CD4-positive, alpha-beta T cell treated with Interleukin-6 at 100 ng/mL for 8 hours (primary cell): ENCODE measurements at regions not wholly inside any gene's neighbourhood (a gene's known extent, or its start where the extent isn't known, plus 50 kb on each side); places are given as distances from the start of the nearest gene placed in this dataset.
"Not testable (repeated sequence)": the region's sequence is repeated elsewhere in the genome, so short reads cannot be mapped to it uniquely, and the experiment has no call there.

Experiments used
- DNase-seq: peaks from one replicate; pipeline ENCODE4 v3.0.0-alpha.2; 2020; ENCODE audit warnings: mixed read lengths, low spot score

DNA sequence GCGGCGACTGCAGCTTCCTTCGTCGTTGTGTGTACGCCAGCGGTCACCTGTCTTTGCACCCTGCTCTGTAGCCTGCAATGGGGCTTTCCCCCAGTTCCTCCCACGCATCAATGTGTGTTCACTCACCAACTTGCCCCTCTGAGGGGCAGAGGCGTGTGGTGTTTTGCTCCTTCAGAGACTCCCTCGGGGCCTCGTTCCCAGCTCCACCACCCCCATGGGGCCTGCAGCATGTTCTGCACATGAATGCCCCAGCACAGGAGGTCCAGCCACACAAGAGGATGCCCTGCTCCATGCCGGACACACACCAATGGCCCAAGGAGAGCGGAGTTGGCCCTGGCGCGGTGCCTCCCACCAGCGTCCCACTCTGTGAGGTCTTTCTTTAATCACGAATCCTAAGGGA lies 196.8 kb downstream of the BANP start:
- DNase-seq = not testable (repeated sequence)

DNA sequence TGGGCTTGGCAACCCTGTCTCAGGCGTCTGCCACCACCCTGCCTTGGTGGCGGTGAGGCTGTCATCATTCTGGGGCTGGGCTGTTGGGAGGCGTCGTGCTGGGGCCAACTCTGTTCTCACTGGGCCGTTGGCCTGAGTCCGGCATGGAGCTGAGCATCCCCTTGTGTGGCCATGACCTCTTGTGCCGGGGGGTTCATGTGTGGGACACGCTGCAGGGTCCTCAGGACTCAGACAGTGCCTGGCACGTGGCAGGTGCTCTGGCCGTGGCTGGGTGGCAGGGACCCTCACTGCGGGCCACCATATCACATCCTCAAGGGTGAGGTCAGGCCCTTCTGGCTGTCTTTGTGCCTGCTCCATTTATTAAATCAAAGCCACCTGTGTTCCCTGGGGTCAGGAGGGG lies 197.4 kb downstream of the BANP start:
- not testable (repeated sequence) for DNase-seq

DNA sequence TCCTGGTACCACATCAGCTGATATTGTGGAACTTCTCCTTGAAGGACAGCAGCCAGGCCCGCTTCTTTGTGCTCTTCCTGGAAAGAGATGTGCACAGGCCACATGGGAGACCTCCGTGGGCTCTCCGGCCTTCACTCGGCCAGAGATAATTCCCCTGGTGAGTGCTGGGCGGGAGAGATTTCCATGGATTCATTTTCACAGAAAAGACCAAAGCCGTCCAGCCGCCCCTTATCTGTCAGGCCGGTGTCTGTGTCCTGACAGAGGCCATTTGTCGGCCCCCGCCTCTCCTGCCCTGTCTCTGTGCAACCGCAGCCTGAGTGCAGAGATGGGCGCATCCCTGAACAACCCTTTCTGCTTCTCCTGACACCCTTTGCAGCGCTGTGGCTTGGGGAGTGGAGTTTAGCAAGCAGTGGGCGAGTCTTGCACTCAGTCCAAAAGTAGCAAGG lies 197.9 kb downstream of the BANP start:
- not testable (repeated sequence) for DNase-seq

DNA sequence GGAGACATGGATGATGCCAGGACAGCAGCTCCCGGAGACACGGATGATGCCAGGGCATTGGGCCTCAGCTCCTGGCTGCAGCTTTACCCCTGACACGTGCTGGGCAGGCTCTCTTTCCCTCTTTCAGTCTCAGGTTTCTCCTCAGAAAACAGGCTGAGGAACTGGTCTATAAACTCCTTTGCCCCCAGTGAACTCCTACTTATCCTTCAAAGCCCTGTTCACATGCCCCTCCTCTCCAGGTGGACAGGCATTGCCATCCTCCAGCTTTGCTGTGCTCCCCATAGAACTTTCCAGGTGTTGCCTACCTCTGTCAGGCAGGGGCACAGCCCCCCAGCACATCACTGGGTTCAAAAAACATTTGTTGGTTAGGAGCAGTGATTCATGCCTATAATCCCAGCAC lies 198.4 kb downstream of the BANP start:
- not testable (repeated sequence) for DNase-seq

DNA sequence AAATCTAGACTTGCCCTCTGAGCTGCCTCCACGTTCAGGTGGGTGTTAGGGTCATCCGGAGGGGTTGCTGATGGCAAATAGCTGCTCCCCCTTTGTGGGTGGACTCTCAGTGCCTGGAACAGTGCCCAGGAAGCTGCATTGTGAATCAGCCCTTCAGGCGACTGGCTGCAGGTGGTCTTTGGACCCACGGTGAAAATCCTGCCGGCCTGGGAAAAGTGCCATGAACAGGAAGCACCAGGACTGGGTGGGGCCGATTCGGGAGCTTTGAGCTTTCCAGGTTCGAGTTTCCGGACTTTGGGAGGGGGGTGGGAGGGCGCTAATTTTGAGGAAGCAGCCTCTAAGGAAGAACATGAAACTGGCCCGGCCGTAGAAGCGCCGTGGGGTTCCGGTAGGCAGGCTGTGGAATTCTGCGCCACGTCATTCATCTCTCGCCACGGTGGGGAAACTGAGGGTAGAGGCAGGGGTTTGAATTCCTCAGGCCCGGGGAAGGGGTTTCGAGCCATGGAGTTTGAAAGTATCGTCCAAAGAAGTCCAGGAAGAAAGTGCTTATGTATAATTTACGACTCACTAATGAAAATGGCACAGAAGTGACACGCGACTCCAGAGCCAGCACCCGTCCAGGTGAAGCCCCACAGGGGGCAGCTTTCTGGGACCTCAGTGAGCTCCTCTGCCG lies 199.4 kb downstream of the BANP start:
- DNase-seq = not testable (repeated sequence)

DNA sequence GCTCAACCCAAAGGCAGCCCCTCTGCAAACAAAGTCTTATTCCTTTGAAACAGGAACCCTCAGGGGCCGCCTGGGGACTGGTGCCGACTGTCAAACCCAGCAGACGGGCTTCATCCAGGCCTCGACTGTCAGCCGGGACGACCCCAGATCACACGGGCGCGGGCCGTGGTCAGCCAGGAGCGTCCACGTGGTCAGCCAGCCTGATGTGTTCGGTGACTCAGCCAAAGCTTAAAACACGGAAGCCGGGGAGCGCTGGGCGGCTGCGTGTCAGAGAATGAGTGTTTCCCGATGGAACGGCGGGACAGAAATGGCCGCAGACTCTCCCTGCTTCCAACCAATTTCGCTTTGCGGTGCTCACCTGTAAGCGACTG lies 199.9 kb downstream of the BANP start:
- DNase-seq = not testable (repeated sequence)

DNA sequence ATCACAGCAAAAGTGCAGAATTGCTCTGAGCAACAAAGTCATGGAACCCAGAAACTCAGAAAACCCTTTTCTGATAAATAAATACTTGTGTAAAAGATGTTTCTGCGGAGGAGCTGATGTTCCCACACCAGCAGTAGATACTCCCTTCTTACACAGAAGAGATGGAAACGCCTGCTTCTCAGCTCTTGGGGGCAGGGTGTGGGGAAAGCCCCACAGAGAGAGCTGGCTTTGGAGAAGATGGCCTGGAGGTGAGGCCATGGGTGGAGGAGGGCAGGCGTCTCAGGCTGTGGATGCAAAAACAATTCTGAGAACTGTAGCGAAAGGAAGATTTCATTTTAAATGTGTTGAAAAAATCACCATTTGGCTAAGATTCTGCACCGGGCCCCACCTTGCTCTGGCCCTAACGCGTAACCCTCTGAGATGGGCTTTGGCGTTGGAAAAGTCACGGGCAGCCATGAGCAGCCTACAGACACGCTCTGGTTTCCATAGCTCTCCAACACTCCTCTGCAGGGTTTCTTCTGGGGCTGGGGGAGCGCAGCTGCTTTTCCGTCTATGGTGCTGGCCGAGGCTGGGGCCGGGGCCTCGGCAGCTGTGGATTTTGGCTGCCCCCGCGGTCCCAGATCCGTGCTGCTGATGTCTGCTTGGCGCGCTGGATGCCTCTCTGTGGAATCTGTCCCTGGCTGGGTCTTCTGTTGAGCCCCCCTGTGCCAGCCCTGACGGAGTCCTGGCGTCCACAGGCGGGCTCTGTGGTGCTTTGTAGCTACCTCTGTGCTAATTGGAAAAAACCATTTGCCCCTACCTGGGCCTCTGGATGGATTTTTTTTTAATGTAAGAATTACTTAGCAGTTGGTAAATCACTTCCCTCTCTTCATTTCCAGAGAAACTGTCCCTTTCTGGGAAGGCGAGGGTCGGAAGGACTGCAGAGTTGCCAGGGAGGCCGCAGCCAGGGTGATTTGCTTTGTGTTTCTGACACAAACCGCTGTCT lies 200.9 kb downstream of the BANP start:
- DNase-seq = not testable (repeated sequence)

DNA sequence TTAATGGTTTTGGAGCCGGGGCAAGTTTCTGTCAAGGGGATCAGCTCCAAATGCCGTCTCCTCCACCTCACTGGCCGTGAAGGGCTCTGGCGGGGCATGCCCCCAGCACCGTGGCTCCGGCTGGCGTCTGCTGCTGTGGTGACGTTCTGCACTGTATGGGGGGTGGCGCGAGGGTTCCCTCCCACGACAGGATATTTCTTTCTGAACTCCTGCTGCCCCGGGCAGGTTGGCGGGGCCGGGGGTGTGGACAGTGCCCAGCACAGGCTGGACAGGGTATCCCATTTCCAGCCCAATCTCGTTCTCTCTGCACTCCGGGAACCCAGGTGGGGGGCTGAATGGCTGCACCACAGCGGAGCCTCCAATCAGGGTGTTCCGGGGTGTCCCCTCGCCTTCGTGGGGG lies 201.6 kb downstream of the BANP start:
- DNase-seq = not testable (repeated sequence)

DNA sequence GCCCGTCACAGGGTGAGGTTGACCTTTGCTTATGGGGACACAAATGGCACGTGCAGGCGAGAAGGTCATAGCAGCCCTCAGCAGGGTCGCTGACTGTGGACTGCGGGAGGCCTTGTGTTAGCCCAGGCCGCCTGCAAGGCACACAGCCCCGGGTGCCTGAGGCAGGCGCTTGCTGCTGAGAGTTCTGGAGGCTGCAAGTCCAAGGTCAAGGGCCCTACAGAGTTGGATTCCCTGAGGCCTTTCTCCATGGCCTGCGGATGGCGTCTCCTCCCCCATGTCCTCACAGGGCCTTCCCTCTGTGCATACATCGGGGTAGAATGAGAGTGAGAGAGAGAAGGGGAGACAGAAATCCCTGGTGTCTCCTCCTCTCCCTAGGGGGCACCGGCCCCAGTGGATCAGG lies 202.3 kb downstream of the BANP start:
- not testable (repeated sequence) for DNase-seq

DNA sequence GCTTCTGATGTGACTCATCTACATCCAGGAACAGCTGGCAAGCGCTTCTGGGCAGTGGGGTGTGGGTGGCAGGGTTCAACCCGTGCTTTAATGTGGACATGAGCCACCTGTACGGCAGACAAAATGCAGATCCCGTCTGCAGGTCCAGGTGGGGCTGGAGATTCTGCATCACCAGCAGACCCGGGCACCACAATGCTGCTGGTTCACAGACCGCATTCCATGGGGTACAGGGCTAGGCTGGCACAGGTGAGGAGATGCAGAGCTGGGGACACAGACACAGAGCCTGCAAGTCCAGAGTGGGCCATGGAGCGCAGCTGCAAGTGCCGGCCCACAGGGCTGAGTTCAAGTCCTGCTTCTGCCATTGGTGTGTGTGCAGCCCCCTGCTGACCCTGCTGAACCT lies 203.7 kb downstream of the BANP start:
- not testable (repeated sequence) for DNase-seq

DNA sequence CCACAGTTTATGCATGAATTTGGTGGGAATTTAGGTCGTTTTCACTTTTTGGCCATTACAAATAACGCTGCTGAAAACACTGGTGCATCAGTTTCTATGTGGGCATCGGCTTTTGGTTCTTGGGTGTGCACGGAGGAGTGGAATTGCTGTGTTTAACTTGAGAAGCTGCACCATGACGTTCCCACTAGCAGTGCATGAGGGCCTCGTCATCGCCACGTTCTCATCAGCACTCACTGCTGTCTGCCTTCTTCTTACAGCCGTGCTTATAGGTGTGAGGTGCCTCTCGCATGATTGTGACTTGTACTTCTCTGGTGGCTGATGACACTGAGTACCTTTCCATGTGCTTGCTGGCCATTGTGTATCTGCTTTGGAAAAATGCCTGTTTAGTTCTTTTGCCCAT lies 204.4 kb downstream of the BANP start:
- DNase-seq = not testable (repeated sequence)

DNA sequence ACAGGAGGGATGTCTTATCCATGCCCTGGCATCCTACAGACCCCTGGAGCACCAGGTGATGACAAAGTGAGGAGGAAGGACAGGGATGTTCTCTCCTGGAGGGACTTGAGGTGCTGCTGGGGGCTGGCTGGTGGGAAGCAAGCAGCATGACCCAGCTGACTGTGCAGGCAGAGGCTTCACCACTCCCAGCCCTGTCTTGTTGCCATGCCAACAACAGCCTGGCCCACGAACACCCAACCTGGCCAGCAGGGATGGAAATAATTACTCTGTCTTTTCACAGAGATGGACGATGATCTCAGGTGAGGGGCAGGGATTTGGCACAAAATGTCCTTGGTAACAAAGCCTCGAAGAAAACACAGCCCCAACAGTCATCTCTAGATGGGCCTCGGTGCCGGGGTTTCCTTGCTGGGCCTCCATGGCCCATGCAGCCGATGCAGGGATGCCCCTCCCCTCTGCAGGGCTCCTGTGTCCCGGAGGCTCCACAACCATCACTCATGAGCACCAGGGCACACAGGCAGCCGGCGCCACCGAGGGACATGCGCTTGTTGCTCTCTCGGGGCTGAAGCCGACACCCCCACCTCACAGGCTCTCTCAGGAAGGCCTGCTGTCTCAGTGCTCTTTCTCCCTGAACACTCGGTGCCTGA lies 205.5 kb downstream of the BANP start:
- DNase-seq = not testable (repeated sequence)

DNA sequence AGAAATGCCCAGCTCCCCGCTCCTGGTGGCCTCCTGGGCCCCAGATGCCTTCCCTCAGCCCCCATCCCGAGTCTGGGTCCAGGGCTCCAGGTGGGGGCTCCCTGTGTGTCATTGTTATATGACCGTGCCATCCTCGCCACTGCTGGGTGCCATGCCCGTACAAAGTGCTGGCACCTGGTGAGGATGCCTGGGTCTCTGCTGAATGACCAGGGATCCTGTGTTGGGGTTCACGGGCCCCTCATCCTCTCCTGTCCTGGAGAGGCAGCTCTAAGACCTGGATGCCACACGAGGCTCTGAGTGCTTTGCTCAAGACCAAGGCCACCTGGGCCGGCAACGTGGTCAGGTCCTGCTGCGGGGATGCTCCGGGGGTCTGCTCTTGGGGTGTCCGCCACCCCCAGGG lies 206.5 kb downstream of the BANP start:
- not testable (repeated sequence) for DNase-seq

DNA sequence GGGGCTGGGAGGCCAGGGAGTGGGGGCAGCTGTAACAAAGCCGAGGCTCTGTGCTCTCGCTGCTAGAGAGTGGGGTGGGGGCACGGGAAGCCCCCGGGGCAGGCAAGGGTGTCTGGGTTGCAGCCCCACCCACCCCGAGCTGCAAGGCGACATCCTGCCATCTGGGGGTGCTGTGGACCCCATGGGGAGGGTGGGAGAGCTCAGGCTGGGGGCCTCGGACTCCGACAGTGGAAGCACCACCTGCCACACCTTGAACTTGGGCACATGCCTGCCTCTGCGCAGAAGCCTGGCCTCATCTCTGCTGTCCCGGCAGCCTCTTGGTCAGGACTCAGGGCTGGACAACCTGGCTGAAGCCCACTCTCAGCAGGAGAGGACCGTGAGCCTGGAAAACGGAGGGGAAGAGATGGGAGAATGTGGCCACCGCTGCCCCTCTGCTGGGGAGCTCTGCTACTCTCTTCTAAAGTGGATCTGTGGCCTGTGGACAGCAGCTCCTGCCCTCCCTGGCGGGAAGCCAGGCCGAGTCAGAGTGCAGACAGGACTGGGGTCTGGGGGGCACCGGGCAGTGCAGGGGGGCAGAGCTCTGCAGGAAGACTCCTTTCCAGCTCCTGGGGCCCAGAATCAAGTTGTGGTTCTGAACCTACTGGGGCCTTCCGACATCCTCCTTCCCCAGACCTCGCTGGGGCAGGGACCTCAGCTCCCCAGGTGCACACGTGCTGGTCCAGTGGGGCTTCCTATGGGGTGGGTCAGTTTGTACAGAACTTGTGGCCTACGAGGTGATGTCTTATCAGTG lies 207.2 kb downstream of the BANP start:
- not testable (repeated sequence) for DNase-seq

DNA sequence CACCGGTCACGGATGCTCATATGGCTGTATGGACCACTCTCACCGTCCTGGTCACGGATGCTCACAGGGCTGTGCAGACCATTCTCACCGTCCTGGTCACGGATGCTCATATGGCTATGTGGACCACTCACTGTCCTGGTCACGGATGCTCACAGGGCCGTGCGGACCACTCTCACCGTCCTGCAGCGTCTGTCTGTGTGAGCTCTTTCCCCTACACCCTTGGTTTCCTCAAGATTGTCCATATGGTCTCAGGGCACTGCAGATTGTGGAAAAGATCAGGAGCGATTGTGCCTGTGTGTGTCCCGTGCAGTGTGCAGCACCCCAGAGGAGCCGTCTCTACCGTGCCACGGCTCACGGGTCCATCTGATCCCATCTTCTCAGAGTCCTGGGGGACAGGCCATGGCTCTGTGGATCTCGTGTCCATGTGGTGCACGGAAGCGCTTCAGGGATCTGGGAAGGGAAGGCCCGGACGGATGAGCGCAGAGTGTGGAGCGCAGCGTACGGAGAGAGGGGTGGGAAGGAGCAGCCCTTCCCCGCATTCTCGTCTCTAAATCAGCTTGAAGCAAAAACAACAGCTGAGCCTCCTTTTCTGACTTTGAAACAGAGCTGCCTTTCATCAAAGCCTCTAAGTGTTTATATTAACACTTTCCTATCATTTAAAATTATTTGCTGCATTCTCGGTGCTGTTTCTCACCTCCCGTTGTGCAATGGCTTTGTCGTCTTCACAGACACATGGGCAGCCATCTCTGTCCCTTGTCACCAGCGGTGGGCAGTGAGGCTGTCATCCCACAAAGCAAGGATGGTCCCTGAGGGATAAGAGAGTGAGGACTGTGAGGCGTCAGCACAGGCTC lies 208.0 kb downstream of the BANP start:
- not testable (repeated sequence) for DNase-seq

DNA sequence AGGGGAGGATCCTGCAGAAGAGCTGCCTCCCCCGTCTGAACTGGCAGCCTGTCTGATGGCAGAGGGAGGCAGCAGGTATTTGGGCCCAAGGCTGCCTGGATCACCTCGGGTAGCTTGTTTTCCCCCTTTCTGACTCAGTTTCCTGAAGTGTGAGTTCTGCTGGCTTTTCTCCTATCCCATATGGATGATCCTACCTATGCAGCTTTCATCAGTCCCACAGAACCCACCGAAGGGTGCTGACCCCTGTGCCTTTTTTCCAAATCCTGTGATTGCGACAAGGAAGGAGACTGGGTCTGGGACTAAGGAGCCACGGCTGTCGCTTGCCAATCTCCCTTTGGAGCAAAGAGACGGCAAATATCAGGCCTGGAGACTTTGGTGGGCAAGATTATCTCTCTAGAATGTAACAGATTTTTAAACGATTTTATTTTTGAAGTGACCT lies 208.7 kb downstream of the BANP start:
- DNase-seq = not testable (repeated sequence)

DNA sequence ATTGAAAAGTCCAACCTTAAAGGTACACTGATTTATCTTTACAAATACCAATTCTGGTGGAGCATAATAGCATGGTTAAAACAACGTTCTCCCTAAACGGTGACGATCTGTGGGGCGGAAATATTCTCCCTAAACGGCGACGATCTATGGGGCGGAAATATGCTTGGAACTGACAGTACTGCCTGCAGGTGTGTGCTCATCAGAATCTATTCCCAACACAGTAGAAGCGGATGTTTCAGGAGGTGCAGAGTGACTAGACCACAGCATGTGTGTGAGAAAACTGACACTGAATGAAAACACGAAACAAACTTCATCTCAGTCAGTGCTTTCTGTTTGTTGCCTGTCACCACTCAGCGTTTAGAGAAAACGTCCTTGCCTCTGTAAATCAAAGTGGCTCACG lies 210.0 kb downstream of the BANP start:
- not testable (repeated sequence) for DNase-seq

DNA sequence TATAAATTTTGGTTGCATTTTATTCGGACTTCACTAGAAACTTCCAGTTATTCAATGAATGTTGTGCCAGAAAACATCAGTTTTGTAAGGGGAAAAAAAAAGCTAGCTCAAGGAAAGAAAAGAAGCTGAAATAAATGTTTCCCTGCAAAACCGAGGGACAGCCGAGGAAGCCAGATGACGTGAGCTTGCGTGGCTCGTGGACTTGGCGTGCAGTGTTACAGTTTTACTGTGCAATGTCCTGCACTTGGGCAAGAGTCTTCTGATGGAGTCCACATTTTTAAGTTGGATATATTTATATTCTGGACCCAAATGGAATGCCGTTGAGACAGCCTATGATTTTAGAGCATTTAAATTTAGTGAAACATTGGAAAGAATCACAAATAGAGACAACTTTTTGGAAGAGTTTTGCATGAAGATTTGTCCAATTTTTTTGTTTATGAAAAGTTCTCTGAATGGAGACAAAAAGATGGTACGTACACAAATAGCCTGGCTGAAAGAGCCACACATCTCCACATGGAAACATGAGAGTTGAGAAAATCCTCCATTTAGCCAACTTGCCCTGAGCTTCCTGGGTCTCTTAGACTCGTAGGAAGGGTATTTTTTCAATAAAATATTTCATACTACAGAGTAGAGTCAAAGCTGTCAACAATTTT lies 210.5 kb downstream of the BANP start:
- not testable (repeated sequence) for DNase-seq

DNA sequence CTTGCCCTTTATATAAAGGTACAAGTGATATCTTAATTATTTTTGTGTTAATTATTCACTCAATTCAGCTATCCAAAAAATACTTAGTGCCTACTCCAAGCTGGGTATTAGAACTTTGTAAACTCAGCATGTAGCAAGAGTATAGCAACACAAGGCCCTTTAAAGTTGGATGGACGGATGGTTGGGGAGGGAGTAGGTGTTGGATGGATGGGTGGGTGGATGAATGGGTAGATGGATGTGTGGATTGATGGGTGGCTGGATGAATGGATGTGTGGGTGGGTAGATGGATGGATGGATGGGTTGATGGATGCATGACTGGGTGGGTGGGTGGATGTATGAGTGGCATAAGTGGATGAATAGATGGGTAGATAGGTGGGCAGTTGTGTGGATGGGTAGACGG lies 211.5 kb downstream of the BANP start:
- not testable (repeated sequence) for DNase-seq
